HepG2 (cell line): ENCODE measurements at regions not wholly inside any gene's neighbourhood (a gene's known extent, or its start where the extent isn't known, plus 50 kb on each side); places are given as distances from the start of the nearest gene placed in this dataset.

Source experiments
- ATAC-seq: fragments of 200-7000 bp; cut with Tn5 transposase; 3 replicates; pipeline ENCODE4 v1.9.1; 2020; ENCODE audit warnings: mild to moderate bottlenecking, moderate library complexity
- BruUV-seq: library from RNA; stranded (reverse); fragments of 400-500 nt; replicated peaks from 2 replicates; lab custom pipeline; 2021; lab: Mats Ljungman, UMichigan
- CTCF ChIA-PET: fragments of 300-600 bp; formaldehyde crosslinking; extraction: SDS; loops from one replicate; lab custom pipeline; 2021; ENCODE audit warnings: low total read pairs, inconsistent platforms, low intra/inter-chr PET ratio; lab: Yijun Ruan, JAX
- POLR2A ChIA-PET: fragments of 350-600 bp; sonication (Branson Sonifier 250); formaldehyde crosslinking; loops from one replicate; lab custom pipeline; 2020; ENCODE audit warnings: antibody characterized with exemption, inconsistent platforms; lab: Yijun Ruan, JAX
- DNase-seq: peaks from one replicate; pipeline ENCODE4 v3.0.0-alpha.2; 2015; ENCODE audit warnings: low spot score
- FAIRE-seq: peaks from 3 replicates; lab custom pipeline; 2011; peaks lifted over from hg19 to GRCh38; lab: Jason Lieb, UNC
- H2AFZ ChIP-seq: one replicate; pipeline ENCODE4 v1.6.1; 2011; ENCODE audit warnings: low read length, inconsistent platforms
- H3K27ac ChIP-seq: fragments of 300-600 bp; 3 replicates; pipeline ENCODE4 v1.8.0; 2011; ENCODE audit warnings: mixed run types, mild to moderate bottlenecking, mixed read lengths, low read length, inconsistent platforms; ENCODE audit not compliant: insufficient read depth; ENCODE audit errors: extremely low read length
- H3K27me3 ChIP-seq, 2 experiments: fragments of 200-600 bp in 1 of 2; 2 replicates in 1 of 2; 3 replicates in 1 of 2; pipeline versions ENCODE4 v1.6.0 to v1.8.0; 2011; ENCODE audit warnings: low read length in 2 of 2, mild to moderate bottlenecking in 2 of 2, moderate library complexity in 2 of 2, inconsistent platforms in 1 of 2; ENCODE audit not compliant: insufficient read depth in 2 of 2, control insufficient read depth in 1 of 2
- H3K36me3 ChIP-seq, 2 experiments: fragments of 200-600 bp in 1 of 2; replicated peaks in 1 of 2; 2 replicates in 1 of 2; 3 replicates in 1 of 2; pipeline versions ENCODE4 v1.5.1 to v1.8.0; 2011; ENCODE audit warnings: low read length in 2 of 2, inconsistent platforms in 1 of 2; ENCODE audit not compliant: insufficient read depth in 2 of 2, control insufficient read depth in 1 of 2
- H3K4me1 ChIP-seq: 2 replicates; pipeline ENCODE4 v1.5.1; 2012; ENCODE audit warnings: low read length, inconsistent platforms; ENCODE audit not compliant: insufficient read depth
- H3K4me2 ChIP-seq: 2 replicates; pipeline ENCODE4 v1.6.0; 2011; ENCODE audit warnings: low read depth, low read length, inconsistent platforms
- H3K4me3 ChIP-seq, 3 experiments: fragments of 200-600 bp in 1 of 3; sonication (generic), shearing (Covaris generic) in 1 of 3; replicated peaks in 1 of 3; 2 replicates each; pipeline ENCODE4 v1.5.1; 2011 to 2016; ENCODE audit warnings: low read length in 3 of 3, inconsistent platforms in 2 of 3, low read depth in 2 of 3, mild to moderate bottlenecking in 2 of 3, control low read depth in 1 of 3, mixed read lengths in 1 of 3; ENCODE audit not compliant: insufficient read depth in 1 of 3
- H3K79me2 ChIP-seq: one replicate; pipeline ENCODE4 v1.6.1; 2011; ENCODE audit warnings: low read length, inconsistent platforms; ENCODE audit not compliant: insufficient read depth
- H3K9ac ChIP-seq: 2 replicates; pipeline ENCODE4 v1.6.0; 2011; ENCODE audit warnings: mild to moderate bottlenecking, low read depth, low read length, inconsistent platforms; ENCODE audit not compliant: insufficient read depth
- H3K9me3 ChIP-seq: 2 replicates; pipeline ENCODE4 v1.5.1; 2012; ENCODE audit warnings: mild to moderate bottlenecking, low read length
- H4K20me1 ChIP-seq: 2 replicates; pipeline ENCODE4 v1.6.0; 2011; ENCODE audit warnings: inconsistent platforms, mild to moderate bottlenecking, low read length, moderate library complexity; ENCODE audit not compliant: insufficient read depth
- AHR ChIP-seq: IDR thresholded peaks from 2 replicates; pipeline ENCODE4 v1.6.1; 2018; ENCODE audit warnings: missing genetic modification reagents, missing compliant biosample characterization
- DMTF1 ChIP-seq: sonication (generic); formaldehyde crosslinking; IDR thresholded peaks from 2 replicates; pipeline ENCODE4 v1.4.0; 2020; ENCODE audit warnings: mild to moderate bottlenecking, missing genetic modification reagents
- GMEB1 ChIP-seq: sonication (generic); formaldehyde crosslinking; IDR thresholded peaks from 2 replicates; pipeline ENCODE4 v1.5.1; 2020; ENCODE audit warnings: missing genetic modification reagents, mild to moderate bottlenecking, borderline replicate concordance
- GMEB2 ChIP-seq: IDR thresholded peaks from 2 replicates; pipeline ENCODE4 v1.6.1; 2016; ENCODE audit warnings: missing biosample characterization, missing genetic modification reagents, low read depth
- HMG20A ChIP-seq: IDR thresholded peaks from 2 replicates; pipeline ENCODE4 v1.6.1; 2016; ENCODE audit warnings: borderline replicate concordance
- HNRNPUL1 ChIP-seq: fragments of 200-400 bp; formaldehyde crosslinking; IDR thresholded peaks from 2 replicates; pipeline ENCODE4 v1.6.1; 2017; ENCODE audit warnings: low read depth, mild to moderate bottlenecking, low read length, moderate library complexity
- IRF2 ChIP-seq: IDR thresholded peaks from 2 replicates; pipeline ENCODE4 v1.6.1; 2018; ENCODE audit warnings: missing genetic modification reagents, missing compliant biosample characterization
- JARID2 ChIP-seq: sonication (generic); formaldehyde crosslinking; IDR thresholded peaks from 2 replicates; pipeline ENCODE4 v1.8.1; 2023; ENCODE audit warnings: missing genetic modification reagents, inconsistent platforms; ENCODE audit not compliant: insufficient replicate concordance
- JUNB ChIP-seq: sonication (generic); formaldehyde crosslinking; IDR thresholded peaks from 2 replicates; pipeline ENCODE4 v1.8.0; 2022; ENCODE audit warnings: missing genetic modification reagents, mild to moderate bottlenecking, borderline replicate concordance
- MLLT10 ChIP-seq: sonication (generic); formaldehyde crosslinking; IDR thresholded peaks from 2 replicates; pipeline ENCODE4 v1.4.0; 2020; ENCODE audit warnings: missing genetic modification reagents
- POLR2AphosphoS2 ChIP-seq: IDR thresholded peaks from 2 replicates; pipeline ENCODE4 v1.6.1; 2011; ENCODE audit warnings: low read depth, low read length, improper control_type of control experiment
- SMAD1 ChIP-seq: sonication (generic); formaldehyde crosslinking; IDR thresholded peaks from 2 replicates; pipeline ENCODE4 v1.4.0; 2020; ENCODE audit warnings: missing genetic modification reagents, low read depth, mild to moderate bottlenecking, borderline replicate concordance
- THYN1 ChIP-seq: sonication (generic); formaldehyde crosslinking; IDR thresholded peaks from 2 replicates; pipeline ENCODE4 v1.8.1; 2023; ENCODE audit warnings: low read depth, mild to moderate bottlenecking, moderate library complexity, missing genetic modification reagents, borderline replicate concordance
- TSC22D2 ChIP-seq: sonication (generic); formaldehyde crosslinking; IDR thresholded peaks from 2 replicates; pipeline ENCODE4 v1.5.1; 2020; ENCODE audit warnings: missing genetic modification reagents, mild to moderate bottlenecking, borderline replicate concordance
- ZMYM3 ChIP-seq: sonication (generic); formaldehyde crosslinking; IDR thresholded peaks from 2 replicates; pipeline ENCODE4 v1.5.1; 2020; ENCODE audit warnings: mild to moderate bottlenecking, missing genetic modification reagents
- ZNF10 ChIP-seq: sonication (generic); formaldehyde crosslinking; IDR thresholded peaks from 2 replicates; pipeline ENCODE4 v1.4.0; 2020; ENCODE audit warnings: mild to moderate bottlenecking, low read depth, missing genetic modification reagents, borderline replicate concordance
- ZNF17 ChIP-seq: sonication (generic); formaldehyde crosslinking; IDR thresholded peaks from 2 replicates; pipeline ENCODE4 v1.5.0; 2020; ENCODE audit warnings: mild to moderate bottlenecking, missing genetic modification reagents
- ZNF558 ChIP-seq: sonication (generic); formaldehyde crosslinking; IDR thresholded peaks from 2 replicates; pipeline ENCODE4 v1.9.0; 2022; ENCODE audit warnings: mild to moderate bottlenecking, missing genetic modification reagents, borderline replicate concordance
- ZNF616 ChIP-seq: sonication (generic); formaldehyde crosslinking; IDR thresholded peaks from 2 replicates; pipeline ENCODE4 v1.5.0; 2020; ENCODE audit warnings: low read depth, mild to moderate bottlenecking, missing genetic modification reagents
- ZNF792 ChIP-seq: IDR thresholded peaks from 2 replicates; pipeline ENCODE4 v1.6.1; 2016
- in situ Hi-C: cut with HindIII; loops from 2 replicates; pipeline ENCODE4 v1.10.0; 2017; ENCODE audit warnings: low pct_unique_long_range_greater_than_20kb; ENCODE audit not compliant: extremely low pct_ligation_motif_present
- intact Hi-C: fragments of 100-400 bp; cut with micrococcal nuclease; formaldehyde crosslinking; loops from one replicate; pipeline ENCODE4 v1.10.0; 2022; ENCODE audit not compliant: unreplicated experiment

- no peak for TF ChIP-seq ZMYM3
- no peak for TF ChIP-seq IRF2
- TF ChIP-seq ZNF10 (CRISPR knock-in tag), result no peak
These were observed 213.2 kb upstream of the SAMSN1 start (continued) for GRCh38 chr21:14759285-14759684.

GRCh38 chr21:14758849-14759248 lies 212.7 kb upstream of the SAMSN1 start:
- Histone ChIP-seq H3K27ac (no peak overlapping the region), H3K4me1 (no peaks in the 10 kb centered on the region), H3K9me3 (no peaks in the 10 kb centered on the region), H3K27me3 (no peaks in the 10 kb centered on the region), H3K36me3 (no peaks in the 10 kb centered on the region), H3K4me2 (no peak overlapping the region), H3K4me3 (no peak overlapping the region), H2AFZ (no peak overlapping the region), H4K20me1 (no peaks in the 10 kb centered on the region), H3K9ac (no peak overlapping the region), H3K79me2 (no peaks in the 10 kb centered on the region)
- no peak for ATAC-seq
- POLR2A ChIA-PET, result no interaction called here
- no TSS peak for BruUV-seq
- CTCF ChIA-PET, result no interaction called here
- intact Hi-C loops, result no loop called here
- no peak for DNase-seq
- no peak for FAIRE-seq
- in situ Hi-C loops, result no loop called here
- TF ChIP-seq POLR2AphosphoS2 (no peak), THYN1 (no peak), JUNB (CRISPR knock-in tag) (no peak), HNRNPUL1 (no peak), TSC22D2 (CRISPR knock-in tag) (no peak), ZNF792 (no peak), AHR (no peak), MLLT10 (CRISPR knock-in tag) (no peak), GMEB1 (CRISPR knock-in tag) (no peak), SMAD1 (CRISPR knock-in tag) (no peak), GMEB2 (CRISPR knock-in tag) (no peak), ZNF17 (CRISPR knock-in tag) (no peak), DMTF1 (no peak), ZNF558 (CRISPR knock-in tag) (no peak), ZNF616 (CRISPR knock-in tag) (no peak), HMG20A (no peak), JARID2 (CRISPR knock-in tag) (no peak)
